CD14-positive monocyte (primary cell): ENCODE measurements at regions not wholly inside any gene's neighbourhood (a gene's known extent, or its start where the extent isn't known, plus 50 kb on each side); places are given as distances from the start of the nearest gene placed in this dataset.
"Not testable (repeated sequence)": the region's sequence is repeated elsewhere in the genome, so short reads cannot be mapped to it uniquely, and the experiment has no call there.

Experiments
- DNase-seq, 3 donors: peaks; one replicate each; pipeline ENCODE4 v3.0.0-alpha.2; 2011 to 2022
- H2AFZ ChIP-seq: 2 replicates; pipeline ENCODE4 v1.6.0; 2012; ENCODE audit warnings: mild to moderate bottlenecking, low read depth, low read length, inconsistent platforms; ENCODE audit not compliant: insufficient read depth, poor library complexity, severe bottlenecking
- H3K27ac ChIP-seq, 2 donors: 1 replicate in 1 of 2; 2 replicates in 1 of 2; pipeline ENCODE4 v1.5.1; 2012 to 2013; ENCODE audit warnings: low read length in 2 of 2, control low read depth in 1 of 2, inconsistent platforms in 1 of 2, low read depth in 1 of 2, mild to moderate bottlenecking in 1 of 2
- H3K27me3 ChIP-seq, 2 donors: one replicate each; pipeline versions ENCODE4 v1.6.0 to v1.6.1; 2011 to 2013; ENCODE audit warnings: low read length in 2 of 2; ENCODE audit not compliant: control insufficient read depth in 2 of 2, insufficient read depth in 2 of 2
- H3K36me3 ChIP-seq, 2 donors: replicated peaks in 1 of 2; 1 replicate in 1 of 2; 2 replicates in 1 of 2; pipeline versions ENCODE4 v1.5.1 to v1.6.1; 2012 to 2013; ENCODE audit warnings: low read length in 2 of 2, control low read depth in 1 of 2, inconsistent platforms in 1 of 2, mild to moderate bottlenecking in 1 of 2; ENCODE audit not compliant: insufficient read depth in 2 of 2, control insufficient read depth in 1 of 2
- H3K4me1 ChIP-seq, 2 donors: 1 replicate in 1 of 2; 2 replicates in 1 of 2; pipeline versions ENCODE4 v1.5.1 to v1.6.1; 2012 to 2013; ENCODE audit warnings: low read length in 2 of 2, control low read depth in 1 of 2, inconsistent platforms in 1 of 2, mild to moderate bottlenecking in 1 of 2, moderate library complexity in 1 of 2; ENCODE audit not compliant: insufficient read depth in 2 of 2, control insufficient read depth in 1 of 2
- H3K4me2 ChIP-seq: replicated peaks from 2 replicates; pipeline ENCODE3; 2012; ENCODE audit warnings: low read length, moderate library complexity, mild to moderate bottlenecking; ENCODE audit not compliant: poor library complexity, severe bottlenecking; ENCODE audit errors: extremely low read depth
- H3K4me3 ChIP-seq, 3 experiments: fragments of 200-600 bp in 1 of 3; sonication (generic) in 1 of 3; replicated peaks in 1 of 3; 1 replicate in 2 of 3; 2 replicates in 1 of 3; pipeline ENCODE4 v1.5.1; 2011 to 2013; ENCODE audit warnings: low read length in 3 of 3, mild to moderate bottlenecking in 3 of 3, control low read depth in 2 of 3, low read depth in 2 of 3, inconsistent platforms in 1 of 3, moderate library complexity in 1 of 3
- H3K79me2 ChIP-seq: 2 replicates; pipeline ENCODE4 v1.6.0; 2012; ENCODE audit warnings: mild to moderate bottlenecking, control low read depth, inconsistent platforms, low read length, moderate library complexity; ENCODE audit not compliant: insufficient read depth
- H3K9ac ChIP-seq: 2 replicates; pipeline ENCODE4 v1.6.0; 2017; ENCODE audit warnings: low read length, mild to moderate bottlenecking; ENCODE audit not compliant: insufficient read depth, poor library complexity, severe bottlenecking
- H3K9me3 ChIP-seq, 2 donors: replicated peaks in 1 of 2; 1 replicate in 1 of 2; 2 replicates in 1 of 2; pipeline versions ENCODE4 v1.5.1 to v1.6.1; 2012 to 2013; ENCODE audit warnings: low read length in 2 of 2, control low read depth in 1 of 2; ENCODE audit not compliant: control insufficient read depth in 1 of 2, insufficient read depth in 1 of 2
- H4K20me1 ChIP-seq: 2 replicates; pipeline ENCODE4 v1.6.0; 2012; ENCODE audit warnings: mild to moderate bottlenecking, low read length, control low read depth, moderate library complexity; ENCODE audit not compliant: insufficient read depth
- H3K27ac Mint-ChIP-seq, 7 donors: one replicate each; pipeline ENCODE4 v1.8.0; 2020; ENCODE audit warnings: mild to moderate bottlenecking in 7 of 7, mixed read lengths in 7 of 7, moderate library complexity in 6 of 7, inconsistent platforms in 2 of 7
- H3K27me3 Mint-ChIP-seq, 3 donors: one replicate each; pipeline ENCODE4 v1.8.0; 2021 to 2022; ENCODE audit warnings: low read depth in 3 of 3, mild to moderate bottlenecking in 3 of 3, mixed read lengths in 3 of 3, moderate library complexity in 3 of 3, inconsistent platforms in 1 of 3
- H3K36me3 Mint-ChIP-seq, 2 donors: one replicate each; pipeline ENCODE4 v1.8.0; 2020; ENCODE audit warnings: mixed read lengths in 2 of 2, inconsistent platforms in 1 of 2, mild to moderate bottlenecking in 1 of 2
- H3K4me1 Mint-ChIP-seq: one replicate; pipeline ENCODE4 v1.8.0; 2020; ENCODE audit warnings: mild to moderate bottlenecking, mixed read lengths
- H3K4me3 Mint-ChIP-seq, 2 donors: one replicate each; pipeline ENCODE4 v1.8.0; 2020; ENCODE audit warnings: mild to moderate bottlenecking in 2 of 2, mixed read lengths in 2 of 2, moderate library complexity in 1 of 2
- H3K9me3 Mint-ChIP-seq, 7 donors: one replicate each; pipeline ENCODE4 v1.8.0; 2020 to 2022; ENCODE audit warnings: mixed read lengths in 7 of 7, mild to moderate bottlenecking in 6 of 7, moderate library complexity in 6 of 7, inconsistent platforms in 2 of 7
- CTCF ChIP-seq: fragments of 200-600 bp; IDR thresholded peaks from one replicate; pipeline ENCODE4 v1.8.0; 2022; ENCODE audit warnings: antibody characterized with exemption, mild to moderate bottlenecking
- WGBS: methylation state at CpG from one replicate; pipeline ENCODE4 v1.1.5; 2013; ENCODE audit warnings: missing lambda C conversion rate; ENCODE audit not compliant: insufficient coverage; 5-methylcytosine and 5-hydroxymethylcytosine counted together
- intact Hi-C, 2 donors: fragments of 100-400 bp; cut with micrococcal nuclease; formaldehyde crosslinking; loops; one replicate each; pipeline versions ENCODE4 v1.15.0 to v1.15.1; 2023

GRCh38 chr6:167689751-167690150 lies 137.0 kb upstream of the AFDN start:
- Histone ChIP-seq H2AFZ (no peak overlapping the region), H3K9me3 (peaks cover 0 to 6% of the 10 kb centered on the region in 2 donors), H4K20me1 (no peaks in the 10 kb centered on the region), H3K4me2 (no peak overlapping the region), H3K4me3 (no peak overlapping the region), H3K79me2 (no peaks in the 10 kb centered on the region), H3K27ac (no peak overlapping the region), H3K9ac (no peak overlapping the region), H3K36me3 (no peaks in the 10 kb centered on the region), H3K27me3 (peaks cover 0 to 8% of the 10 kb centered on the region in 2 donors), H3K4me1 (no peaks in the 10 kb centered on the region)
- H3K4me1 Mint-ChIP-seq = peaks cover 4% of the 10 kb centered on the region
- peaks cover 13 to 35% (median 28%) of the 10 kb centered on the region in 3 donors for H3K27me3 Mint-ChIP-seq
- WGBS = 93% methylated on average over 3 of the region's 6 CpGs
- no peak overlapping the region for H3K4me3 Mint-ChIP-seq
- H3K36me3 Mint-ChIP-seq = no peaks in the 10 kb centered on the region
- TF ChIP-seq CTCF = no peak
- intact Hi-C loops = no loop called here
- H3K9me3 Mint-ChIP-seq = peaks cover 2 to 16% (median 6%) of the 10 kb centered on the region in 7 donors
- no peak for DNase-seq
- H3K27ac Mint-ChIP-seq = no peak overlapping the region

- H3K4me3 Mint-ChIP-seq, H3K4me1 ChIP-seq, H3K36me3 Mint-ChIP-seq, H3K9me3 ChIP-seq, H3K27ac Mint-ChIP-seq, H3K4me3 ChIP-seq, H2AFZ ChIP-seq, H3K27me3 ChIP-seq, H3K79me2 ChIP-seq, H3K36me3 ChIP-seq, H3K4me1 Mint-ChIP-seq, H3K4me2 ChIP-seq, H3K9ac ChIP-seq, H3K27ac ChIP-seq, intact Hi-C loops, DNase-seq, H4K20me1 ChIP-seq: not testable (repeated sequence)
- Mint-ChIP-seq H3K9me3 (peaks cover 2 to 16% (median 5%) of the 10 kb centered on the region in 7 donors), H3K27me3 (peaks cover 13 to 35% (median 22%) of the 10 kb centered on the region in 3 donors)
- 93% methylated on average over 9 of the region's 14 CpGs for WGBS
These were observed 136.4 kb upstream of the AFDN start for GRCh38 chr6:167690167-167690922.
